ENCODE measurements at regions not wholly inside any gene's neighbourhood (a gene's known extent, or its start where the extent isn't known, plus 50 kb on each side); places are given as distances from the start of the nearest gene placed in this dataset.

DNA sequence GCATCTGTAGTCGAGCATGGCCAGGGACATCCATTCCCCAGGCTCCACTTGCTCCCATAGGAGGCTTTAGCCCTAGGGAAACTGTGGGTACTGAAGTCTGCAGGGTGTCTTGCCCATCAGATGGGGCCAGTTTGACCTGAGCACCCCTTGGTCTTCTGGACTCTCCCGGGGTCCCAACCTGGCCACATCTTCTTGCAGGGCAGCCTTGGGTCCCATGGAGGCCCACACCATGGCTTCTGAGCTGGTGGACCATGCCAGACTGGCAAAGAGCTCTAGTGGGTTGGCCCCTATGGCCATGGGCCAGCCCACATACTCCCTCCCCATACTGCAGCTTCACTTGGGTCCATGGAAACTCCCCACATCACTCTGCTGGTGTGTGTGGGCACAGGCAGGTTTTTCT is 154.4 kb upstream of the PRLR start:
- TF ChIP-seq, protein P1, sequence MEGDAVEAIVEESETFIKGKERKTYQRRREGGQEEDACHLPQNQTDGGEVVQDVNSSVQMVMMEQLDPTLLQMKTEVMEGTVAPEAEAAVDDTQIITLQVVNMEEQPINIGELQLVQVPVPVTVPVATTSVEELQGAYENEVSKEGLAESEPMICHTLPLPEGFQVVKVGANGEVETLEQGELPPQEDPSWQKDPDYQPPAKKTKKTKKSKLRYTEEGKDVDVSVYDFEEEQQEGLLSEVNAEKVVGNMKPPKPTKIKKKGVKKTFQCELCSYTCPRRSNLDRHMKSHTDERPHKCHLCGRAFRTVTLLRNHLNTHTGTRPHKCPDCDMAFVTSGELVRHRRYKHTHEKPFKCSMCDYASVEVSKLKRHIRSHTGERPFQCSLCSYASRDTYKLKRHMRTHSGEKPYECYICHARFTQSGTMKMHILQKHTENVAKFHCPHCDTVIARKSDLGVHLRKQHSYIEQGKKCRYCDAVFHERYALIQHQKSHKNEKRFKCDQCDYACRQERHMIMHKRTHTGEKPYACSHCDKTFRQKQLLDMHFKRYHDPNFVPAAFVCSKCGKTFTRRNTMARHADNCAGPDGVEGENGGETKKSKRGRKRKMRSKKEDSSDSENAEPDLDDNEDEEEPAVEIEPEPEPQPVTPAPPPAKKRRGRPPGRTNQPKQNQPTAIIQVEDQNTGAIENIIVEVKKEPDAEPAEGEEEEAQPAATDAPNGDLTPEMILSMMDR (IDR thresholded peaks at IDR 0.05), result no peak
- TF ChIP-seq POLR2A (IDR thresholded peaks at IDR 0.05) (no peak), EP300 (IDR thresholded peaks at IDR 0.05) (no peak), POLR2AphosphoS5 (IDR thresholded peaks at IDR 0.05) (no peak)
